ENCODE measurements at regions not wholly inside any gene's neighbourhood (a gene's known extent, or its start where the extent isn't known, plus 50 kb on each side); places are given as distances from the start of the nearest gene placed in this dataset.

- Histone ChIP-seq H3K4me3 (ENCODE audit: low read depth, low read length) (no peak overlapping the region), H3K36me3 (no peaks in the 10 kb centered on the region), H3K27me3 (ENCODE audit: insufficient read depth, low read depth, severe bottlenecking) (no peaks in the 10 kb centered on the region), H3K9me3 (ENCODE audit: severe bottlenecking) (no peaks in the 10 kb centered on the region), H3K27ac (no peak overlapping the region)
- DNase-seq: no peak
- TF ChIP-seq CTCF (IDR thresholded peaks at IDR 0.05; ENCODE audit: low read depth, low read length): no peak
Measured at GRCh38 chr3:104779324-104779723, 587.4 kb upstream of the ALCAM start.

GRCh38 chr3:104781112-104781511, 585.6 kb upstream of the ALCAM start:
- TF ChIP-seq CTCF (IDR thresholded peaks at IDR 0.05; ENCODE audit: low read depth, low read length): no peak
- H3K27ac ChIP-seq: no peak overlapping the region
- no peaks in the 10 kb centered on the region for H3K27me3 ChIP-seq (ENCODE audit: insufficient read depth, low read depth, severe bottlenecking)
- no peaks in the 10 kb centered on the region for H3K36me3 ChIP-seq
- H3K9me3 ChIP-seq (ENCODE audit: severe bottlenecking): no peaks in the 10 kb centered on the region
- no peak overlapping the region for H3K4me3 ChIP-seq (ENCODE audit: low read depth, low read length)
- no peak for DNase-seq

GRCh38 chr3:104785947-104786346, 580.8 kb upstream of the ALCAM start:
- no peak for DNase-seq
- TF ChIP-seq CTCF (IDR thresholded peaks at IDR 0.05; ENCODE audit: low read depth, low read length): no peak
- no peak overlapping the region for H3K4me3 ChIP-seq (ENCODE audit: low read depth, low read length)
- no peak overlapping the region for H3K27ac ChIP-seq
- no peaks in the 10 kb centered on the region for H3K9me3 ChIP-seq (ENCODE audit: severe bottlenecking)
- H3K27me3 ChIP-seq (ENCODE audit: insufficient read depth, low read depth, severe bottlenecking): no peaks in the 10 kb centered on the region
- no peaks in the 10 kb centered on the region for H3K36me3 ChIP-seq

GRCh38 chr3:104787306-104787705, 579.4 kb upstream of the ALCAM start:
- Histone ChIP-seq H3K4me3 (ENCODE audit: low read depth, low read length) (no peak overlapping the region), H3K27ac (no peak overlapping the region)
- TF ChIP-seq CTCF (IDR thresholded peaks at IDR 0.05; ENCODE audit: low read depth, low read length): no peak

GRCh38 chr3:104788807-104789206, 577.9 kb upstream of the ALCAM start:
- Histone ChIP-seq H3K27ac (no peak overlapping the region), H3K36me3 (no peaks in the 10 kb centered on the region), H3K9me3 (ENCODE audit: severe bottlenecking) (no peaks in the 10 kb centered on the region), H3K27me3 (ENCODE audit: insufficient read depth, low read depth, severe bottlenecking) (no peaks in the 10 kb centered on the region), H3K4me3 (ENCODE audit: low read depth, low read length) (no peak overlapping the region)
- no peak for TF ChIP-seq CTCF (IDR thresholded peaks at IDR 0.05; ENCODE audit: low read depth, low read length)
- DNase-seq: no peak

More at GRCh38 chr3:104787306-104787705, 579.4 kb upstream of the ALCAM start:
- DNase-seq: no peak
- Histone ChIP-seq H3K9me3 (ENCODE audit: severe bottlenecking) (no peaks in the 10 kb centered on the region), H3K27me3 (ENCODE audit: insufficient read depth, low read depth, severe bottlenecking) (no peaks in the 10 kb centered on the region), H3K36me3 (no peaks in the 10 kb centered on the region)

GRCh38 chr3:104791331-104791730, 575.4 kb upstream of the ALCAM start:
- TF ChIP-seq CTCF (IDR thresholded peaks at IDR 0.05; ENCODE audit: low read depth, low read length): no peak
- Histone ChIP-seq H3K27me3 (ENCODE audit: insufficient read depth, low read depth, severe bottlenecking) (no peaks in the 10 kb centered on the region), H3K36me3 (no peaks in the 10 kb centered on the region), H3K27ac (no peak overlapping the region), H3K9me3 (ENCODE audit: severe bottlenecking) (no peaks in the 10 kb centered on the region), H3K4me3 (ENCODE audit: low read depth, low read length) (no peak overlapping the region)
- no peak for DNase-seq
